Kidney epithelial cell (primary cell): ENCODE measurements at regions not wholly inside any gene's neighbourhood (a gene's known extent, or its start where the extent isn't known, plus 50 kb on each side); places are given as distances from the start of the nearest gene placed in this dataset.

ENCODE experiments used
- DNase-seq: peaks from one replicate; pipeline ENCODE4 v3.0.0-alpha.2; 2010; ENCODE audit warnings: low read depth
- H3K27me3 ChIP-seq: 2 replicates; pipeline ENCODE4 v1.6.0; 2011; ENCODE audit warnings: low read length; ENCODE audit not compliant: control insufficient read depth, insufficient read depth
- H3K36me3 ChIP-seq: 2 replicates; pipeline ENCODE4 v1.5.1; 2011; ENCODE audit warnings: low read length; ENCODE audit not compliant: control insufficient read depth, insufficient read depth
- H3K4me3 ChIP-seq: 2 replicates; pipeline ENCODE4 v1.5.1; 2011; ENCODE audit warnings: low read depth, mild to moderate bottlenecking, control low read depth, low read length
- TF ChIP-seq, protein P1 (sequence below): IDR thresholded peaks from 2 replicates; pipeline ENCODE4 v1.5.1; 2011; ENCODE audit warnings: mild to moderate bottlenecking, moderate library complexity, low read length, control low read depth, inconsistent platforms; ENCODE audit not compliant: insufficient read depth, poor library complexity, severe bottlenecking

- no peaks in the 10 kb centered on the region for H3K27me3 ChIP-seq
- no peaks in the 10 kb centered on the region for H3K36me3 ChIP-seq
- TF ChIP-seq, protein P1, sequence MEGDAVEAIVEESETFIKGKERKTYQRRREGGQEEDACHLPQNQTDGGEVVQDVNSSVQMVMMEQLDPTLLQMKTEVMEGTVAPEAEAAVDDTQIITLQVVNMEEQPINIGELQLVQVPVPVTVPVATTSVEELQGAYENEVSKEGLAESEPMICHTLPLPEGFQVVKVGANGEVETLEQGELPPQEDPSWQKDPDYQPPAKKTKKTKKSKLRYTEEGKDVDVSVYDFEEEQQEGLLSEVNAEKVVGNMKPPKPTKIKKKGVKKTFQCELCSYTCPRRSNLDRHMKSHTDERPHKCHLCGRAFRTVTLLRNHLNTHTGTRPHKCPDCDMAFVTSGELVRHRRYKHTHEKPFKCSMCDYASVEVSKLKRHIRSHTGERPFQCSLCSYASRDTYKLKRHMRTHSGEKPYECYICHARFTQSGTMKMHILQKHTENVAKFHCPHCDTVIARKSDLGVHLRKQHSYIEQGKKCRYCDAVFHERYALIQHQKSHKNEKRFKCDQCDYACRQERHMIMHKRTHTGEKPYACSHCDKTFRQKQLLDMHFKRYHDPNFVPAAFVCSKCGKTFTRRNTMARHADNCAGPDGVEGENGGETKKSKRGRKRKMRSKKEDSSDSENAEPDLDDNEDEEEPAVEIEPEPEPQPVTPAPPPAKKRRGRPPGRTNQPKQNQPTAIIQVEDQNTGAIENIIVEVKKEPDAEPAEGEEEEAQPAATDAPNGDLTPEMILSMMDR, result no peak
- DNase-seq, result no peak
- H3K4me3 ChIP-seq, result no peak overlapping the region
These were observed 300.4 kb upstream of the STT3B start for GRCh38 chr3:31232055-31233025.

GRCh38 chr3:31234145-31234544 lies 298.6 kb upstream of the STT3B start:
- DNase-seq, result no peak
- TF ChIP-seq, protein P1, result no peak
- no peak overlapping the region for H3K4me3 ChIP-seq
- no peaks in the 10 kb centered on the region for H3K27me3 ChIP-seq
- H3K36me3 ChIP-seq, result no peaks in the 10 kb centered on the region

DNA sequence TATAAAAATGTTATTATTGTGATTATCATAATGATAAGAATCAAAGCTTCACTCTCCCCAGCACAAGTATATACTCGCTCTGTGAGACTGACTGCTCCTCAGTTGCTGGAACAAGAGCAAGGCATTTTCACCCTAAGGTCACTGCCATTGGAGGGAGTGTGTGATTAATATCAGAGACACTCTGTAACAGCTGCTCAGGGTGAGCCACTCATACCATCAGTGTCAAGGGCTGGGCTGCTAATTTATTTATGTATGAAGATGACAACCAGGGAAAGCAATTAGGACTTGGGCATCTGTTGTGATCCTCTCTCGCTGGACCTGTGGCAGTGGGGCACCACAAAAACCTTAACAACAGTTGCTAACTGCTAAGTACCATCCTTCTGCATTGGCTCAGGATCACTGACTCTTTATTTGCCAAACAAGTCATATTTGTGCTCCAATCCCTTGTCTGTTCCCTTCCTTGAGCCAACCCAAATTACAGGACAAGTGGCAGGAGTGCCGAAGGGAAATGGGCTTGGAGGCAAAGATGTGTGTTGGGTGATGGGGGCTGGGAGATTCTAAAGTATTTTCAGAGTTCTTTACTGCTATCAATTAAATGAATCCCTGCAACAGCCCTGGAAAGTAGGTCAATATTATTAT lies 297.5 kb upstream of the STT3B start:
- TF ChIP-seq, protein P1, result no peak

DNA sequence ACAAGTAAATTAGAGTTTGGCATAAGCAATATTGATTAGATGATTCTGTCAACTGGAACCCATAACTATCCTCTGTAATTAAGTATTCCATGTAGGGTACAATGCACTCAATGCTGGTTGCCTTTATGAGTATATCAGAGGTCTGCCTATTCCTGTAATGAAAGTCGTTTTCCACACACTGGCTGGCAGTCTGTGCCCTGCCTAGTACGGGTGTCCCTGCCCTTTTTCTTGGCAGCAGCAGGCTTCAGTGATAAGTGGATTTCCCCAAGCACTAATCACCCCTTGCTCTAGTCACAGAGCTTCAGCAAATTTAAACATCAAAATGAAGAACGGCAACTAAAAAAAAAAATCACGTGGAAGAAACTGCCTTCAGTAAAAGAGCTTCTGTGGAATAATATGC lies 294.8 kb upstream of the STT3B start:
- DNase-seq, result no peak
- Histone ChIP-seq H3K36me3 (no peaks in the 10 kb centered on the region), H3K27me3 (no peaks in the 10 kb centered on the region), H3K4me3 (no peak overlapping the region)
- TF ChIP-seq, protein P1, result no peak

More for the DNA sequence above, 297.5 kb upstream of the STT3B start:
- H3K27me3 ChIP-seq, result no peaks in the 10 kb centered on the region
- DNase-seq, result no peak
- no peak overlapping the region for H3K4me3 ChIP-seq
- H3K36me3 ChIP-seq, result no peaks in the 10 kb centered on the region

DNA sequence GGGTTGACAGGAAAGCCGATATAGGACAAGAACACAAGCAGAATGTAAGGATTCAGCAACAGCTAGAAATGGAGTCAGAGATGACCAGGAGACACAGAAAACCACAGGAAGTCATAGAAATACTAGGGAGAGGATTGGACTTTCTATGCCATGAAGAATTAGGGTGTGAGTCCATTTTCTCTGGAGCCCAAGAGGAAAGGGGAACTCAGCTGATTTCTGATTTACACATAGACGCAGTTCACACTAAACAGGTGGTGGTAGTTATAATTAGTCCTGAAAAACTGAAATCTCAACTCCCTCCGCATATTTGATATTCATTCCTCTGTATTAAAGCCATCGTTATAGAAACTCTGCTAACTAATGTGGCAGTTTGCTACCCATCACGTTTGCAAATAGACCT lies 292.7 kb upstream of the STT3B start:
- TF ChIP-seq, protein P1, result no peak

DNA sequence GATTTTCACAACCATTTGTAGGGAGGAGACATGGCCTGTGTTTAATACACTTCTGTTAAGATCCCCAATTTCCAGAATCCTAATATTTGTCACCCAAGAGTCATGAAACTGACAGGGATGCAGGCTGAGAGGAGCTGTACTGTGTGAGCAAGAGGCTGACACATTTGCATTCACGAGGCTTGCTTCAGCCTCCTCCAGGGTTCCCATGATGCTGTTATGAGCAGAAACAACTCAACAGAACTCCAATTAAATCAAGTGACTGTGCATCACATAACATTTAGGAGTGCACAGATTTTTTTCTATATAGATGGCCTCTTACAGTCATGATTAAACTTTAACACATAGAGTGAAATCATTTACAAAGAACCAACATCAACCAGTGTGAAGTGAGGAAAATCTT lies 292.3 kb upstream of the STT3B start:
- DNase-seq, result no peak
- Histone ChIP-seq H3K36me3 (no peaks in the 10 kb centered on the region), H3K4me3 (no peak overlapping the region), H3K27me3 (no peaks in the 10 kb centered on the region)
- TF ChIP-seq, protein P1, result no peak

More for the DNA sequence above, 292.7 kb upstream of the STT3B start:
- H3K27me3 ChIP-seq, result no peaks in the 10 kb centered on the region
- no peak overlapping the region for H3K4me3 ChIP-seq
- H3K36me3 ChIP-seq, result no peaks in the 10 kb centered on the region
- DNase-seq, result no peak
